GM18498 (cell line): ENCODE measurements at regions not wholly inside any gene's neighbourhood (a gene's known extent, or its start where the extent isn't known, plus 50 kb on each side); places are given as distances from the start of the nearest gene placed in this dataset.

Source experiments
- ATAC-seq: cut with Tn5 transposase; IDR thresholded peaks from one replicate; pipeline ENCODE4 v1.9.1; 2021; ENCODE audit warnings: mild to moderate bottlenecking, moderate library complexity; ENCODE audit not compliant: unreplicated experiment

- ATAC-seq: no peak
Observed at GRCh38 chr7:136184719-136185118, 207.6 kb upstream of the MTPN start.

GRCh38 chr7:136183981-136184380 lies 206.8 kb upstream of the MTPN start:
- no peak for ATAC-seq

GRCh38 chr7:136180984-136181383 lies 203.8 kb upstream of the MTPN start:
- no peak for ATAC-seq

- no peak for ATAC-seq
Observed at GRCh38 chr7:136179851-136180721, 202.9 kb upstream of the MTPN start.

- no peak for ATAC-seq
Observed at GRCh38 chr7:136179154-136179553, 202.0 kb upstream of the MTPN start.

- ATAC-seq: no peak
Observed at GRCh38 chr7:136174477-136175125, 197.4 kb upstream of the MTPN start.

GRCh38 chr7:136173874-136174273 lies 196.7 kb upstream of the MTPN start:
- ATAC-seq: no peak

GRCh38 chr7:136171233-136171632 lies 194.1 kb upstream of the MTPN start:
- no peak for ATAC-seq

- ATAC-seq: no peak
Observed at GRCh38 chr7:136168821-136169220, 191.7 kb upstream of the MTPN start.

- no peak for ATAC-seq
Observed at GRCh38 chr7:136167991-136168390, 190.8 kb upstream of the MTPN start.

- ATAC-seq: no peak
Observed at GRCh38 chr7:136166521-136166920, 189.4 kb upstream of the MTPN start.

GRCh38 chr7:136163340-136163801 lies 186.2 kb upstream of the MTPN start:
- no peak for ATAC-seq

GRCh38 chr7:136150311-136150710 lies 173.2 kb upstream of the MTPN start:
- ATAC-seq: no peak

- ATAC-seq: no peak
Observed at GRCh38 chr7:136148920-136149319, 171.8 kb upstream of the MTPN start.

- ATAC-seq: no peak
Observed at GRCh38 chr7:136146925-136147324, 169.8 kb upstream of the MTPN start.

- no peak for ATAC-seq
Observed at GRCh38 chr7:136144182-136144581, 167.0 kb upstream of the MTPN start.

GRCh38 chr7:136143271-136143670 lies 166.1 kb upstream of the MTPN start:
- no peak for ATAC-seq

GRCh38 chr7:136142583-136142982 lies 165.4 kb upstream of the MTPN start:
- ATAC-seq: no peak

GRCh38 chr7:136140469-136140868 lies 163.3 kb upstream of the MTPN start:
- ATAC-seq: no peak

GRCh38 chr7:136139417-136139816 lies 162.3 kb upstream of the MTPN start:
- no peak for ATAC-seq

GRCh38 chr7:136138991-136139390 lies 161.8 kb upstream of the MTPN start:
- no peak for ATAC-seq

GRCh38 chr7:136136906-136137454 lies 159.8 kb upstream of the MTPN start:
- ATAC-seq: no peak
